ENCODE measurements at regions not wholly inside any gene's neighbourhood (a gene's known extent, or its start where the extent isn't known, plus 50 kb on each side); places are given as distances from the start of the nearest gene placed in this dataset.

GRCh38 chr4:127237581-127237980 lies 395.2 kb upstream of the INTU start:
- ChIA-PET CTCF (ENCODE audit: low intra/inter-chr PET ratio, low total read pairs) (no interaction called here), POLR2A (no interaction called here)
- Histone ChIP-seq H3K4me1 (ENCODE audit: insufficient read depth, low read length) (no peaks in the 10 kb centered on the region), H3K9ac (ENCODE audit: insufficient read depth, low read depth, low read length) (no peak overlapping the region), H3K4me3 (replicated peaks in 1 of 3; ENCODE audit: insufficient read depth in 1 of 3, low read depth in 2 of 3, low read length in 3 of 3) (no peak overlapping the region), H3K27me3 (ENCODE audit: control insufficient read depth in 1 of 2, insufficient read depth in 2 of 2, low read length in 2 of 2) (no peaks in the 10 kb centered on the region), H3K4me2 (ENCODE audit: low read depth, low read length) (no peak overlapping the region), H3K79me2 (ENCODE audit: insufficient read depth, low read length) (no peaks in the 10 kb centered on the region), H2AFZ (ENCODE audit: low read length) (no peak overlapping the region), H3K36me3 (replicated peaks in 1 of 2; ENCODE audit: control insufficient read depth in 1 of 2, insufficient read depth in 2 of 2, low read length in 2 of 2) (no peaks in the 10 kb centered on the region), H3K9me3 (ENCODE audit: low read length) (no peaks in the 10 kb centered on the region; the same call in 1 of the 2 replicates), H3K27ac (ENCODE audit: extremely low read length, insufficient read depth, low read length) (no peak overlapping the region), H4K20me1 (ENCODE audit: insufficient read depth, low read length) (no peaks in the 10 kb centered on the region)
- 13% methylated on average over 1 of the region's 1 CpG for WGBS (ENCODE audit: low lambda C conversion rate)
- in situ Hi-C loops (cut with HindIII; ENCODE audit: extremely low pct_ligation_motif_present, low pct_unique_long_range_greater_than_20kb) = no loop called here
- DNase-seq (ENCODE audit: low spot score) (no peak), FAIRE-seq (no peak), ATAC-seq (no peak)
- intact Hi-C loops (cut with micrococcal nuclease; ENCODE audit: unreplicated experiment) = no loop called here
- no TSS peak for BruUV-seq (replicated peaks)
- TF ChIP-seq NFKBIZ (CRISPR knock-in tag; IDR thresholded peaks at IDR 0.05) = no peak
- no peak for TF ChIP-seq SMC3 (IDR thresholded peaks at IDR 0.05; ENCODE audit: low read length)
- no peak for TF ChIP-seq ZSCAN31 (CRISPR knock-in tag; IDR thresholded peaks at IDR 0.05; ENCODE audit: low read depth)
- no peak for TF ChIP-seq KIAA2018 (CRISPR knock-in tag; IDR thresholded peaks at IDR 0.05; ENCODE audit: borderline replicate concordance)
- no peak for TF ChIP-seq ZNF180 (CRISPR knock-in tag; IDR thresholded peaks at IDR 0.05; ENCODE audit: borderline replicate concordance, low read depth)
- no peak for TF ChIP-seq YY1 (IDR thresholded peaks at IDR 0.05; ENCODE audit: insufficient read depth, insufficient replicate concordance, low read depth, low read length)
- TF ChIP-seq ERF (CRISPR knock-in tag; IDR thresholded peaks at IDR 0.05) = no peak
- no peak for TF ChIP-seq SNAPC4 (CRISPR knock-in tag; IDR thresholded peaks at IDR 0.05)
- TF ChIP-seq, protein P1, sequence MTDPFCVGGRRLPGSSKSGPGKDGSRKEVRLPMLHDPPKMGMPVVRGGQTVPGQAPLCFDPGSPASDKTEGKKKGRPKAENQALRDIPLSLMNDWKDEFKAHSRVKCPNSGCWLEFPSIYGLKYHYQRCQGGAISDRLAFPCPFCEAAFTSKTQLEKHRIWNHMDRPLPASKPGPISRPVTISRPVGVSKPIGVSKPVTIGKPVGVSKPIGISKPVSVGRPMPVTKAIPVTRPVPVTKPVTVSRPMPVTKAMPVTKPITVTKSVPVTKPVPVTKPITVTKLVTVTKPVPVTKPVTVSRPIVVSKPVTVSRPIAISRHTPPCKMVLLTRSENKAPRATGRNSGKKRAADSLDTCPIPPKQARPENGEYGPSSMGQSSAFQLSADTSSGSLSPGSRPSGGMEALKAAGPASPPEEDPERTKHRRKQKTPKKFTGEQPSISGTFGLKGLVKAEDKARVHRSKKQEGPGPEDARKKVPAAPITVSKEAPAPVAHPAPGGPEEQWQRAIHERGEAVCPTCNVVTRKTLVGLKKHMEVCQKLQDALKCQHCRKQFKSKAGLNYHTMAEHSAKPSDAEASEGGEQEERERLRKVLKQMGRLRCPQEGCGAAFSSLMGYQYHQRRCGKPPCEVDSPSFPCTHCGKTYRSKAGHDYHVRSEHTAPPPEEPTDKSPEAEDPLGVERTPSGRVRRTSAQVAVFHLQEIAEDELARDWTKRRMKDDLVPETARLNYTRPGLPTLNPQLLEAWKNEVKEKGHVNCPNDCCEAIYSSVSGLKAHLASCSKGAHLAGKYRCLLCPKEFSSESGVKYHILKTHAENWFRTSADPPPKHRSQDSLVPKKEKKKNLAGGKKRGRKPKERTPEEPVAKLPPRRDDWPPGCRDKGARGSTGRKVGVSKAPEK (CRISPR knock-in tag; IDR thresholded peaks at IDR 0.05; ENCODE audit: borderline replicate concordance) = no peak
